ENCODE measurements at regions not wholly inside any gene's neighbourhood (a gene's known extent, or its start where the extent isn't known, plus 50 kb on each side); places are given as distances from the start of the nearest gene placed in this dataset.

- no peak for TF ChIP-seq CTCF (IDR thresholded peaks at IDR 0.05)
- TF ChIP-seq EP300 (IDR thresholded peaks at IDR 0.05) = no peak
- TF ChIP-seq POLR2A (IDR thresholded peaks at IDR 0.05) = no peak
- TF ChIP-seq POLR2AphosphoS5 (IDR thresholded peaks at IDR 0.05) = no peak
Observed at GRCh38 chr2:126372406-126372805, 283.6 kb upstream of the GYPC start.
